PC-3 (cell line): ENCODE measurements at regions not wholly inside any gene's neighbourhood (a gene's known extent, or its start where the extent isn't known, plus 50 kb on each side); places are given as distances from the start of the nearest gene placed in this dataset.

Experiments
- CTCF ChIP-seq: fragments of 300-600 bp; sonication (generic); conservative IDR thresholded peaks from 2 replicates; pipeline ENCODE4 v1.5.1; 2017; ENCODE audit warnings: antibody characterized with exemption, low read depth, mild to moderate bottlenecking, low read length
- EZH2 ChIP-seq: fragments of 300-600 bp; sonication (generic); IDR thresholded peaks from one replicate; pipeline ENCODE4 v1.6.1; 2017; ENCODE audit warnings: antibody characterized with exemption, mild to moderate bottlenecking, low read length; ENCODE audit not compliant: unreplicated experiment
- EZH2phosphoT487 ChIP-seq: fragments of 300-600 bp; sonication (generic); IDR thresholded peaks from 2 replicates; pipeline ENCODE4 v1.6.1; 2018; ENCODE audit warnings: mild to moderate bottlenecking, antibody characterized with exemption, low read length, borderline replicate concordance

GRCh38 chr3:163717377-163717776 lies 1360.9 kb downstream of the SI start:
- TF ChIP-seq CTCF (no peak), EZH2 (no peak), EZH2phosphoT487 (no peak)
